ENCODE measurements at regions not wholly inside any gene's neighbourhood (a gene's known extent, or its start where the extent isn't known, plus 50 kb on each side); places are given as distances from the start of the nearest gene placed in this dataset.
"Not testable (repeated sequence)": the region's sequence is repeated elsewhere in the genome, so short reads cannot be mapped to it uniquely, and the experiment has no call there.

- in situ Hi-C loops (cut with HindIII; ENCODE audit: low pct_unique_long_range_greater_than_20kb, low sequenced_read_pairs) = no loop called here
- ATAC-seq (no peak), DNase-seq (ENCODE audit: low read depth, low spot score) (no peak)
- intact Hi-C loops (cut with micrococcal nuclease; ENCODE audit: unreplicated experiment) = no loop called here
- POLR2A ChIA-PET = no interaction called here
- no peaks in the 10 kb centered on the region for H3K27me3 ChIP-seq (ENCODE audit: control insufficient read depth, insufficient read depth, low read length)
- peaks cover 3% of the 10 kb centered on the region; the same call in 1 of the 2 replicates for H3K9me3 ChIP-seq (ENCODE audit: control insufficient read depth, insufficient read depth, low read depth, low read length)
- CTCF ChIA-PET = no interaction called here
- H3K4me1 ChIP-seq (ENCODE audit: control insufficient read depth, insufficient read depth, low read length) = no peaks in the 10 kb centered on the region
- BruUV-seq (replicated peaks) = no TSS peak
- H3K27ac ChIP-seq (ENCODE audit: low read length) = no peak overlapping the region
- H3K4me3 ChIP-seq (ENCODE audit: low read depth in 2 of 2, low read length in 2 of 2) = no peak overlapping the region
- no peak for TF ChIP-seq SIN3A (IDR thresholded peaks at IDR 0.05; ENCODE audit: borderline replicate concordance, insufficient read depth, low read depth, low read length)
- H3K36me3 ChIP-seq (ENCODE audit: control insufficient read depth, insufficient read depth, low read length) = no peaks in the 10 kb centered on the region
Measured at GRCh38 chr17:437545-437944, 84.9 kb upstream of the RPH3AL start.

- Histone ChIP-seq H3K27ac (ENCODE audit: low read length) (no peak overlapping the region), H3K9me3 (ENCODE audit: control insufficient read depth, insufficient read depth, low read depth, low read length) (peaks cover 3% of the 10 kb centered on the region; the same call in 1 of the 2 replicates), H3K4me3 (ENCODE audit: low read depth in 2 of 2, low read length in 2 of 2) (no peak overlapping the region), H3K4me1 (ENCODE audit: control insufficient read depth, insufficient read depth, low read length) (no peaks in the 10 kb centered on the region), H3K27me3 (ENCODE audit: control insufficient read depth, insufficient read depth, low read length) (no peaks in the 10 kb centered on the region), H3K36me3 (ENCODE audit: control insufficient read depth, insufficient read depth, low read length) (no peaks in the 10 kb centered on the region)
- no peak for TF ChIP-seq TCF7L2 (IDR thresholded peaks at IDR 0.05; ENCODE audit: low read depth, low read length)
- no peak for TF ChIP-seq POLR2AphosphoS5 (IDR thresholded peaks at IDR 0.05; ENCODE audit: low read depth, low read length)
- no peak for TF ChIP-seq SIN3A (IDR thresholded peaks at IDR 0.05; ENCODE audit: borderline replicate concordance, insufficient read depth, low read depth, low read length)
- TF ChIP-seq CTCF (IDR thresholded peaks at IDR 0.05) = no peak
- no peak for TF ChIP-seq REST (IDR thresholded peaks at IDR 0.05; ENCODE audit: insufficient read depth in 1 of 2, low read depth in 2 of 2, low read length in 1 of 2)
- no TSS peak for BruUV-seq (replicated peaks)
- ATAC-seq = no peak
- ChIA-PET CTCF (no interaction called here), POLR2A (no interaction called here)
- intact Hi-C loops (cut with micrococcal nuclease; ENCODE audit: unreplicated experiment) (no loop called here), in situ Hi-C loops (cut with HindIII; ENCODE audit: low pct_unique_long_range_greater_than_20kb, low sequenced_read_pairs) (no loop called here)
- DNase-seq (ENCODE audit: low read depth, low spot score) = no peak
Measured at GRCh38 chr17:436571-436970, 84.0 kb upstream of the RPH3AL start.

GRCh38 chr17:432471-432870 is 79.9 kb upstream of the RPH3AL start:
- H3K4me1 ChIP-seq (ENCODE audit: control insufficient read depth, insufficient read depth, low read length); CTCF ChIA-PET; H3K4me3 ChIP-seq (ENCODE audit: low read depth in 2 of 2, low read length in 2 of 2); DNase-seq (ENCODE audit: low read depth, low spot score); H3K27ac ChIP-seq (ENCODE audit: low read length); in situ Hi-C loops (cut with HindIII; ENCODE audit: low pct_unique_long_range_greater_than_20kb, low sequenced_read_pairs); H3K36me3 ChIP-seq (ENCODE audit: control insufficient read depth, insufficient read depth, low read length); ATAC-seq; H3K27me3 ChIP-seq (ENCODE audit: control insufficient read depth, insufficient read depth, low read length); BruUV-seq (replicated peaks); H3K9me3 ChIP-seq (ENCODE audit: control insufficient read depth, insufficient read depth, low read depth, low read length); intact Hi-C loops (cut with micrococcal nuclease; ENCODE audit: unreplicated experiment): not testable (repeated sequence)
- POLR2A ChIA-PET = interaction anchor here (0.6 kb wide), 1 partner anchor 250 kb away, joined by 5 read pairs; no protein-coding TSS in a partner anchor

Measured in Panc1 (cell line).